Stimulated activated naive CD8-positive, alpha-beta T cell treated with anti-CD3 and anti-CD28 coated beads, Interleukin-15, Interleukin-2, amounts not matched to agents 100 ng/mL and 50 ng/mL, for 24 hours (primary cell): ENCODE measurements at regions not wholly inside any gene's neighbourhood (a gene's known extent, or its start where the extent isn't known, plus 50 kb on each side); places are given as distances from the start of the nearest gene placed in this dataset.
"Not testable (repeated sequence)": the region's sequence is repeated elsewhere in the genome, so short reads cannot be mapped to it uniquely, and the experiment has no call there.

Source experiments
- H3K27ac Mint-ChIP-seq: one replicate; pipeline ENCODE4 v1.8.0; 2021; ENCODE audit warnings: mild to moderate bottlenecking, mixed read lengths
- H3K27me3 Mint-ChIP-seq: one replicate; pipeline ENCODE4 v1.8.0; 2021; ENCODE audit warnings: mixed read lengths
- H3K36me3 Mint-ChIP-seq: one replicate; pipeline ENCODE4 v1.8.0; 2021; ENCODE audit warnings: low read depth, mixed read lengths
- H3K4me1 Mint-ChIP-seq: one replicate; pipeline ENCODE4 v1.8.0; 2021; ENCODE audit warnings: low read depth, mixed read lengths
- H3K4me3 Mint-ChIP-seq: one replicate; pipeline ENCODE4 v1.8.0; 2021; ENCODE audit warnings: mild to moderate bottlenecking, mixed read lengths
- H3K9me3 Mint-ChIP-seq: one replicate; pipeline ENCODE4 v1.8.0; 2021; ENCODE audit warnings: mixed read lengths

DNA sequence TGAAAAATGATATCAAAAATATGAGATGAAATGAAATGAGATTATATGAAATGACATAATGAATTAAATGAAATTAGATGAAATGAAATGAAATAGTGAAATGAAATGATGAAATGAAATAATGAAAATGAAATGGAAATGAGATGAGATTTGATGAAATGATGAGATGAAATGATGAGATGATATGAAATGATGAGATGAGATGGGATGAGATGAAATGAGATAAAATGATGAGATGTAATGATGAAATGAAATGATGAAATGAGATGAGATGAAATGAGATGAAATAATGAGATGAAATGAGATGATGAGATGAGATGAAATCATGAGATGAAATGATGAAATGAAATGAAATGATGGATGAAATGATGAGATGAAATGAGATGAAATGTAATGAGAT lies 233.9 kb downstream of the PPIAL4F start:
- H3K27ac Mint-ChIP-seq, result peak overlapping the region; percentile 13
- not testable (repeated sequence) for H3K4me1 Mint-ChIP-seq, H3K27me3 Mint-ChIP-seq, H3K9me3 Mint-ChIP-seq, H3K4me3 Mint-ChIP-seq, H3K36me3 Mint-ChIP-seq
